ENCODE measurements at regions not wholly inside any gene's neighbourhood (a gene's known extent, or its start where the extent isn't known, plus 50 kb on each side); places are given as distances from the start of the nearest gene placed in this dataset.

GRCh38 chr2:216985658-216986141, 125.8 kb upstream of the TNP1 start:
- TF ChIP-seq POLR2A (IDR thresholded peaks at IDR 0.05) (no peak), CTCF (IDR thresholded peaks at IDR 0.05) (no peak)
